Mesenchymal stem cell (in vitro differentiated cells and primary cell): ENCODE measurements at regions not wholly inside any gene's neighbourhood (a gene's known extent, or its start where the extent isn't known, plus 50 kb on each side); places are given as distances from the start of the nearest gene placed in this dataset.
"Not testable (repeated sequence)": the region's sequence is repeated elsewhere in the genome, so short reads cannot be mapped to it uniquely, and the experiment has no call there.

Experiments used
- DNase-seq: peaks from one replicate; pipeline ENCODE4 v3.0.0-alpha.2; 2013
- H2AFZ ChIP-seq: one replicate; pipeline ENCODE4 v1.6.1; 2013; ENCODE audit warnings: low read depth, mild to moderate bottlenecking, control low read depth, inconsistent platforms, low read length, moderate library complexity
- H2AK5ac ChIP-seq: 2 replicates; pipeline ENCODE4 v1.6.1; 2013; ENCODE audit warnings: low read length, moderate library complexity, mild to moderate bottlenecking, inconsistent platforms; ENCODE audit not compliant: severe bottlenecking
- H2BK120ac ChIP-seq: one replicate; pipeline ENCODE4 v1.6.1; 2013; ENCODE audit warnings: low read depth, mild to moderate bottlenecking, inconsistent platforms, low read length, moderate library complexity
- H2BK12ac ChIP-seq, 2 experiments: one replicate each; pipeline ENCODE4 v1.6.1; 2013; ENCODE audit warnings: inconsistent platforms in 2 of 2, low read length in 2 of 2, mild to moderate bottlenecking in 2 of 2, moderate library complexity in 2 of 2, control low read depth in 1 of 2
- H2BK15ac ChIP-seq: one replicate; pipeline ENCODE4 v1.6.1; 2013; ENCODE audit warnings: mild to moderate bottlenecking, low read depth, inconsistent platforms; ENCODE audit not compliant: poor library complexity, severe bottlenecking
- H2BK5ac ChIP-seq: 2 replicates; pipeline ENCODE4 v1.6.1; 2013; ENCODE audit warnings: low read depth, mild to moderate bottlenecking, low read length, control low read depth, inconsistent platforms; ENCODE audit not compliant: poor library complexity, severe bottlenecking
- H3K14ac ChIP-seq, 2 experiments: one replicate each; pipeline ENCODE4 v1.6.1; 2013; ENCODE audit warnings: inconsistent platforms in 2 of 2, low read length in 2 of 2, control low read depth in 1 of 2, mild to moderate bottlenecking in 1 of 2, moderate library complexity in 1 of 2
- H3K18ac ChIP-seq, 2 experiments: one replicate each; pipeline ENCODE4 v1.6.1; 2013; ENCODE audit warnings: inconsistent platforms in 2 of 2, low read length in 2 of 2, control low read depth in 1 of 2, low read depth in 1 of 2, mild to moderate bottlenecking in 1 of 2
- H3K23ac ChIP-seq, 2 experiments: one replicate each; pipeline ENCODE4 v1.6.1; 2013; ENCODE audit warnings: inconsistent platforms in 2 of 2, low read length in 2 of 2, mild to moderate bottlenecking in 2 of 2, moderate library complexity in 2 of 2, control low read depth in 1 of 2
- H3K27ac ChIP-seq: 2 replicates; pipeline ENCODE4 v1.5.1; 2013; ENCODE audit warnings: mild to moderate bottlenecking, moderate library complexity, low read length, control low read depth, inconsistent platforms; ENCODE audit not compliant: poor library complexity, severe bottlenecking
- H3K27me3 ChIP-seq, 2 experiments: 2 replicates each; pipeline versions ENCODE4 v1.6.1 to v1.7.0; 2013; ENCODE audit warnings: low read length in 2 of 2, mild to moderate bottlenecking in 2 of 2, moderate library complexity in 2 of 2, control low read depth in 1 of 2, inconsistent platforms in 1 of 2; ENCODE audit not compliant: control insufficient read depth in 1 of 2, insufficient read depth in 1 of 2
- H3K36me3 ChIP-seq, 2 experiments: 2 replicates each; pipeline versions ENCODE4 v1.6.1 to v1.7.0; 2013; ENCODE audit warnings: low read length in 2 of 2, control low read depth in 1 of 2, inconsistent platforms in 1 of 2, low read depth in 1 of 2, mild to moderate bottlenecking in 1 of 2; ENCODE audit not compliant: insufficient read depth in 2 of 2, control insufficient read depth in 1 of 2
- H3K4ac ChIP-seq, 2 experiments: one replicate each; pipeline ENCODE4 v1.6.1; 2013; ENCODE audit warnings: inconsistent platforms in 2 of 2, low read length in 2 of 2, mild to moderate bottlenecking in 2 of 2, moderate library complexity in 2 of 2, control low read depth in 1 of 2, low read depth in 1 of 2
- H3K4me1 ChIP-seq: 2 replicates; pipeline ENCODE4 v1.6.1; 2013; ENCODE audit warnings: low read depth, low read length, control low read depth; ENCODE audit not compliant: control insufficient read depth, insufficient read depth
- H3K4me2 ChIP-seq: 2 replicates; pipeline ENCODE4 v1.6.1; 2013; ENCODE audit warnings: low read length, mild to moderate bottlenecking, inconsistent platforms; ENCODE audit not compliant: poor library complexity, severe bottlenecking
- H3K4me3 ChIP-seq, 2 experiments: 2 replicates each; pipeline versions ENCODE4 v1.5.1 to v1.7.0; 2013; ENCODE audit warnings: low read length in 2 of 2, mild to moderate bottlenecking in 2 of 2, control low read depth in 1 of 2, low read depth in 1 of 2; ENCODE audit not compliant: insufficient read depth in 1 of 2
- H3K79me1 ChIP-seq: replicated peaks from 2 replicates; pipeline ENCODE4 v1.6.1; 2013; ENCODE audit warnings: mild to moderate bottlenecking, control low read depth, low read length, inconsistent platforms; ENCODE audit not compliant: poor library complexity, severe bottlenecking
- H3K9ac ChIP-seq: 2 replicates; pipeline ENCODE4 v1.7.0; 2013; ENCODE audit warnings: mild to moderate bottlenecking, low read length, moderate library complexity
- H3K9me3 ChIP-seq: 2 replicates; pipeline ENCODE4 v1.7.0; 2013; ENCODE audit warnings: mild to moderate bottlenecking, low read length; ENCODE audit not compliant: control insufficient read depth
- H4K8ac ChIP-seq: one replicate; pipeline ENCODE4 v1.6.1; 2013; ENCODE audit warnings: inconsistent platforms, mild to moderate bottlenecking, low read length, moderate library complexity
- H4K91ac ChIP-seq: one replicate; pipeline ENCODE4 v1.6.1; 2013; ENCODE audit warnings: mild to moderate bottlenecking, low read length, inconsistent platforms
- WGBS: methylation state at CpG from one replicate; pipeline ENCODE4 v1.1.7; 2013; ENCODE audit warnings: mixed read lengths; 5-methylcytosine and 5-hydroxymethylcytosine counted together

DNA sequence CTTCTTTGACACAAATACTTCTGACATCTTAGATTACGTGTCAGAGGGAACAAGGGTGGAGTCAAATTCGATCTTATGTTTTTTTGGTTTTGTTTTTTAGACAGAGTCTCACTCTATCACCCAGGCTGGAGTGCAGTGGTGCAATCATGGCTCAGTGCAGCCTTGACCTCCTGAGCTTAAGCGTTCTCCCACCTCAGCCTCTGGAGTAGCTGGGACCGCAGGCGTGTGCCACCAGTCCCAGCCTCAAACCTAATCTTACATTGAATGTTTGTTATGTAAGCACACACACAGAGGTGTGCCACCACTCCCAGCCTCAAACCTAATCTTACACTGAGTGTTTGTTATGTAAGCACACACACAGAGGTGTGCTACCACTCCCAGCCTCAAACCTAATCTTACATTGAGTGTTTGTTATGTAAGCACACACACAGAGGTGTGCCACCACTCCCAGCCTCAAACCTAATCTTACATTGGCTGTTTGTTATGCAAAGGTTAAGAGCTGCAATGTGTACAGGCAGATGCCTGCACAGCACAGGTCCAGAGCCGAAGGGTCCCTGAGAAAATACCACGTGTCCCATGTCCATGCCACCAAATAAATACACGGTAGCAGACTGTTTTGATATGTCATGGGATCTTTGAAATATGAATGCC, 118.0 kb downstream of the ATP6V0E2 start:
- H3K27me3 ChIP-seq, H3K14ac ChIP-seq, DNase-seq, H3K4me2 ChIP-seq, H3K4me3 ChIP-seq, H2BK120ac ChIP-seq, H2BK5ac ChIP-seq, H3K9ac ChIP-seq, H3K23ac ChIP-seq, H2BK15ac ChIP-seq, H3K9me3 ChIP-seq, H3K4me1 ChIP-seq, H3K4ac ChIP-seq, H4K8ac ChIP-seq, H4K91ac ChIP-seq, H2AK5ac ChIP-seq, H3K18ac ChIP-seq, H2AFZ ChIP-seq, H3K27ac ChIP-seq, H2BK12ac ChIP-seq, H3K79me1 ChIP-seq, H3K36me3 ChIP-seq: not testable (repeated sequence)
- 79% methylated on average over 7 of the region's 8 CpGs for WGBS

DNA sequence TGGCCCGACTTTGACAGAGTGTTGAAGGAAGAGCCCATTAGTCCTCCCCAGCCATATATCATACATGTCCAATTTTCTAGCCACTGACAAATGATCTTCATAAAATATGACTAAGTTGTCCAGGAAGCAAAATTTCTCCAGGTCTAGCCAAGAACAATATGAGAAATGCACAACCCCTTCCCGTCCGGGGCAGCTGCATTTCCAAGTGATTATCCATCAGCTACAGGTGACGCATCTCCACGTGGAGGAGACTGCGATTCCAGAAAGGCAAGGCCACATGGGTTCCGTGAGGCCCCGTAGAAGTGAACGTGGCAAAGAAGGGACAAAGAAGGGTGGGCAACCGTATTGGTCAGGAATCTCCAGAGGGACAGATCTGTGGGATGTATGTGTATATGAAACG, 118.6 kb downstream of the ATP6V0E2 start:
- not testable (repeated sequence) for H2BK15ac ChIP-seq, H4K8ac ChIP-seq, H3K27ac ChIP-seq, H3K4me2 ChIP-seq, H4K91ac ChIP-seq, H3K23ac ChIP-seq, H2BK5ac ChIP-seq, H3K36me3 ChIP-seq, H2AK5ac ChIP-seq, H3K4me1 ChIP-seq, H3K14ac ChIP-seq, H3K9me3 ChIP-seq, H2BK120ac ChIP-seq, DNase-seq, H2BK12ac ChIP-seq, H3K9ac ChIP-seq, H2AFZ ChIP-seq, H3K4ac ChIP-seq, H3K4me3 ChIP-seq, H3K79me1 ChIP-seq, H3K27me3 ChIP-seq, H3K18ac ChIP-seq
- 80% methylated on average over 11 of the region's 11 CpGs for WGBS

DNA sequence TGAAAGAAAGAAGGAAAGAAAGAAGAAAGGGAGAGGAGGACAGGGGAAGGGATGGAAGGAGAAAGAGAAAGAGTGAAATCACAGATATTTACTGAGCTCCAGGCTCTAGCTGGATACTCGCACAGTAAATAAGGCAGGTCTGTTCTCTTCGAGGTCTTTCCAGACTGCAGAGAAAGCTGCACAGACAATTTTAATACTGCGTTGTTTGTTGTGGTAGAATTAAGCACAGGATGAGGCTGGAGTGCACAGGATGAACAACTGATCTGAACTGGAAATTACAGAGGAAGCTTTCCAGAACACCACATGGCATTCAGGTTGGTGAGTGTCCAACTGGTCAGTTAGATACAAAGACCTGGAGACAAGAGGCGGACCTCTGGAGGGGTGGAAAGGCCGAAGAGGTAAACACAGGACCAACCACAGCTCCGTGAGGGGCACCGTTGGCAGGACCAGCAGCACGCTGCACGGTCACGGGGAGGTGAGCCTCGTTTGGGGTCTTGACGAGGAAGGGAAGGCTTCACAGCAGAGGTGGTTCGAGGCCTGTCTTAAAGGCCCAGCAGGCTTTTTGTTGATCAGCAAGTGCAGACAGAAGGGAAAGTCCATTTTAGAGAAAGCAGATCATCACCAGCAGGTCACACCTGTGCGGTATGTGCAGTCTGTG, 121.7 kb downstream of the ATP6V0E2 start:
- H3K4me2 ChIP-seq, H2BK15ac ChIP-seq: not testable (repeated sequence)
- 73% methylated on average over 11 of the region's 14 CpGs for WGBS

DNA sequence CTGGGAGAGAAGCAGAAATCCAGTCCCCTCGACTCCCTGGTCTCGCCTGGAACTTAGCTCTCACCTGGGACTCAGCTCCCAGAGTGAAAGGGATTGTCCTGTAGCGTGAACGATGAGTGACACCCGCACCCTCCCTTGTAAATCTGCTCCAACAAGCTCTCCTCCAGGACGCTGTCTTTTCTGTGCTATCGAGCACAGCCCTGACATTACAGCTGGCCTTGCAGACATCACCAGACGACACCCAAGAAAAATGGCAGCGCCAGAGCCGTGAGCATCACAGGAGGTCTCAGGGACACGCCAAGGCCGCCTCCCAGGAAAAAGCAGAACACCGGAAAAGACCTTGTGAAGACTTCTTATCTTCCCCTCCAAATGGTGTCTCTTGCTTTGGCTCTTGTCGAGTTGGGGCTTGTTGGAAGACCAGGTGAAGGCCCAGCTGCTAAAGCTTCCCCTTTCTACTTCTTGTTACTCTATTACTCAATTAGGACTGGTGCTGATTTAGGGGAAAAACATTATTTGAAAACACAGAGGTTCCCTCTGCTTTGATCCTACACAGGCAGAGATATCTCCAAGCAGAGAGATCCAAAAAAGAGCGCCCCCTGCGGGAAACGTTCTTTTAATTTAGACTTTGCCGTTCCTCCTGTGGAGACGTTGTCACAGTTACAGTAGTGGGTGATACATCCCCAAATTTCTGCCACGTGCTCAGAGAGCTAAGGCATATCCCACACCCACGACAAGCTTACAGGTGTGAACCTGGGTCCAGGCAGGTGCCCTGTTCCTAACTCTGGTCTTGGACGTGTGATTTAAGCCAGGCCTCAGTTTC, 127.2 kb downstream of the ATP6V0E2 start:
- not testable (repeated sequence) for H3K9me3 ChIP-seq, H4K8ac ChIP-seq, H4K91ac ChIP-seq, H2BK120ac ChIP-seq, H2AK5ac ChIP-seq, H3K4me1 ChIP-seq, H3K36me3 ChIP-seq, DNase-seq, H3K27ac ChIP-seq, H3K18ac ChIP-seq, H3K4me2 ChIP-seq, H3K14ac ChIP-seq, H2BK5ac ChIP-seq, H2BK12ac ChIP-seq, H2AFZ ChIP-seq, H3K4ac ChIP-seq, H3K9ac ChIP-seq, H3K4me3 ChIP-seq, H3K27me3 ChIP-seq, H3K79me1 ChIP-seq, H3K23ac ChIP-seq, H2BK15ac ChIP-seq
- 55% methylated on average over 14 of the region's 22 CpGs for WGBS

More for the DNA sequence above, 121.7 kb downstream of the ATP6V0E2 start:
- not testable (repeated sequence) for H4K8ac ChIP-seq, H3K36me3 ChIP-seq, H3K79me1 ChIP-seq, H3K14ac ChIP-seq, H2AFZ ChIP-seq, H3K18ac ChIP-seq, H3K27ac ChIP-seq, H2BK120ac ChIP-seq, DNase-seq, H3K4ac ChIP-seq, H4K91ac ChIP-seq, H2BK12ac ChIP-seq, H3K23ac ChIP-seq, H3K9me3 ChIP-seq, H3K4me1 ChIP-seq, H2BK5ac ChIP-seq, H2AK5ac ChIP-seq, H3K9ac ChIP-seq, H3K4me3 ChIP-seq, H3K27me3 ChIP-seq
